HG03280 (cell line): ENCODE measurements at regions not wholly inside any gene's neighbourhood (a gene's known extent, or its start where the extent isn't known, plus 50 kb on each side); places are given as distances from the start of the nearest gene placed in this dataset.
"Not testable (repeated sequence)": the region's sequence is repeated elsewhere in the genome, so short reads cannot be mapped to it uniquely, and the experiment has no call there.

Experiments
- ATAC-seq: cut with Tn5 transposase; IDR thresholded peaks from one replicate; pipeline ENCODE4 v1.9.1; 2021; ENCODE audit warnings: mild to moderate bottlenecking, moderate library complexity; ENCODE audit not compliant: unreplicated experiment

DNA sequence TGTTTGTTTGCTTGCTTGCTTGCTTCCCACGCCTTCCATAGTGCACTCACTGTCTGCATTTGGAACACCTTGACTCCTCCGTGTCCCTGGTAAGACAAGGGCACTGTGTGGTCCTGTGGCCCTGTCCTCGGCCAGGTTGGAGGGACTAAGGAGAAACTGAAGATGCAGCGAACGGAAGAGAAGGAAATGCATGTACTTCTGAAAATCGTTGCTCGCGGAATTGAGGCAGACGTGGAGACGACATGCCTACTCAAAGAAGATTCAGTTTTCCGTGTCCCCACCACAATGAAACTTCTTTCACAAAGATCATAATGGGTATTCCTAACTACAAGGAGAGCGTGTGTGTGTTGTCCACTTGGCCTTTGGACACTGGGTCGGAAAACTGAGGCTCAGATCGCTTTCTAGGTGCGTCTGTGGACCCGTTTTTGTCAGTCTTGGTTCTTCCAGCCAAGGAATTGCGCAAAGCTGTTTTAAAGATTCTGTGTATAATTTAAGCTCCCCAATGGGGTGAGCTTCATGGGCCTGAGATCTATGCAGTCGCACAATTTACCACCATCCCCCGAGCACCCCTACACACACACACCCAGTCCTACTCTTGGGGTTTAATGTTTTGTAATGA is 120.4 kb upstream of the ZNF184 start:
- ATAC-seq = peak; percentile 17

DNA sequence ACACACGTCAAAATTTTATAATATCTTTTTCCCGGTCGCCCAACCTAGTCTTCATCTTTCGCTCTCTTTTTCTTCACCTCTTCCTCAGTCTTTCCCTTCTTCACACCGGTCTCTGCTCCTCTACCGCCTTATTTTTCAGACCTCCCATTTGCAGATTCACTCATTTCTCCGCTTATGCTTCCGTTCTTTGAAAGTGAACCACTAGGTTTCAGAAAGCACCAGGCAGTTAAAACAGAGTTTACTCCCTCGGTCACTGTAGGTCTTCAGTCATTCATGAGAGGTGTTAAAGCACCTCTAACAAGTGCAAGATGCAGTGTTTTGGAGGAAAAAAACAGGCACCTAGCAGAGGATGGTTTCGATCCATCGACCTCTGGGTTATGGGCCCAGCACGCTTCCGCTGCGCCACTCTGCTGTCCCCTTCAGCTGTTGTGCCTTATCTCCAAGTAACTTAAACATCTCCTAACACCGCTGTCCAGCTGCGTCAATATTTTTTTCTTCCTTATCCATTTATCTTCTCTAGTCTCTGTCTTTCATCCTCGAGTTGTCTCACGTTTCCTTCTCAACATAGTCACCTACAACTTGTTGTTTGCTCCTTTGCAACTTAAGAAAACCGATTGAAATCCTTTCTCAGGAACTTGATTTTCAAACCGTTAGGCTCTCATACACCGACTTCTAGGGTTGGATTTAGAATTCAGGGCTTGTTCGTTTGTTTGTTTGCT is 119.7 kb upstream of the ZNF184 start:
- ATAC-seq = peak; percentile 82

DNA sequence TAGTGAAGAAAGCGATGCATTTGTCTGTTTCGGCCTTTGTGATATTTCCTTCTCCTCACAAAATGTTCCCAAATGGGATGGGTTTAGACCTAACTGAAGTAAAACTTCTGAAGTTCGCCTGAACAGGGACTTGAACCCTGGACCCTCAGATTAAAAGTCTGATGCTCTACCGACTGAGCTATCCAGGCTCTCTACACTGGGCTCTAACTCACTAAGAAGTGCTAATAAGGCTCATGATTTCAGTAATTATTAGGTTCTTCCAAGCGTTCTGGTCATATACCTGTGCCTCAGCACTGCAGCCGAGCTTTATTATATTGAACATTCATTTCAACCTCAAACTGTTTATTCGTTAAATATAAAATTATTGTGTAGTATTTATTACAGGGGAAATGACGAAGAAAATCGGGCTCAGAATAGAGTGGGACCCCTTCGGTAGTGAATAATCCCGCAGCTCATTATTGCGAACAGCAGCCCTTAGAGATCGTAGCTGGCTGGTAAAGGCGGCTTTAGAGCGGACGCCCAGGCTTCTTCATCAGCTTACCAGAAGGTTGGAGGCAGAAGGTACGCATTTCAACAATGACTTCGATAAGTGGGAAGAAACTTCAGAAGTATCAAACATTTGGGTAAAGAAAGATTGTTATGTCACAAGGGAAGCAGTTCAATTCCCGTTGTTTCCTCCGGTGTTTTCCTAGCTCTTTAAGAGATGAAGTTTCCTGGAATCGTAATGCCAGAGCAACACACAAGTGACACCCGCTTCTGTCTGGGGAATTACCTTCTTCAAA is 119.0 kb upstream of the ZNF184 start:
- no peak for ATAC-seq

DNA sequence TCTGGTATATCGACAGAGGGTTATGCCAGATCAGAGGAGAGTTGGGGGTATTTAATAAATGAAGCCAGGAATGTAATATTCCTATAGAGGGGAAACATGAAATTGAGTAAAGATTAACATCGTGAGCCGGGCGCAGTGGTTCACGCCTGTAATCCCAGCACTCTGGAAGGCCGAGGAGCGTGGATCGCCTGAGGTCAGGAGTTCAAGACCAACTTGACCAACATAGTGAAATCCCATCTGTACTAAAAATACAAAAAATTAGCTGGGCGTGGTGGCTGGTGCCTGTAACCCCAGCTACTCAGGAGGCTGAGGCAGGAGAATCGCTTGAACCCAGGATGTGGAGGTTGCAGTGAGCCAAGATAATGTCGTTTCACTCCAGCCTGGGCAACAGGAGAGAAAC is 112.4 kb upstream of the ZNF184 start:
- ATAC-seq = not testable (repeated sequence)

DNA sequence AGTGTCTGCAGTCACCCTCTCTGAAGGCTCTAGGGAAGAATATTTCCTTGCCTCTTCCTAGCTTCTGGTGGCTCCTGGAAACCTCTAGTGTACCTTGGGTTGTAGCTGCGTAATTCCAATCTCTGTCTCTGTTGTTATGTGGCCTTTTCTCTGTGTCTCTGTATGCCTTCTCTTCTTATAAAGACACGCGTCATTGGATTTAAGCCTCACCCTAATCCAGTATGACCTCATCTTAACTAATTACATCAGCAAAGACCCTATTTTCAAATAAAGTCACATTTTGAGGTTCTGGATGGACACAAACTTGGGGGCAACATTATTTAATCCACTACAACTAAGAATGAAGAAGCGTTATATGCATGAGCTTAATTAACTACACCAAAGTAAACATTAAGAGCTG is 111.4 kb upstream of the ZNF184 start:
- no peak for ATAC-seq

DNA sequence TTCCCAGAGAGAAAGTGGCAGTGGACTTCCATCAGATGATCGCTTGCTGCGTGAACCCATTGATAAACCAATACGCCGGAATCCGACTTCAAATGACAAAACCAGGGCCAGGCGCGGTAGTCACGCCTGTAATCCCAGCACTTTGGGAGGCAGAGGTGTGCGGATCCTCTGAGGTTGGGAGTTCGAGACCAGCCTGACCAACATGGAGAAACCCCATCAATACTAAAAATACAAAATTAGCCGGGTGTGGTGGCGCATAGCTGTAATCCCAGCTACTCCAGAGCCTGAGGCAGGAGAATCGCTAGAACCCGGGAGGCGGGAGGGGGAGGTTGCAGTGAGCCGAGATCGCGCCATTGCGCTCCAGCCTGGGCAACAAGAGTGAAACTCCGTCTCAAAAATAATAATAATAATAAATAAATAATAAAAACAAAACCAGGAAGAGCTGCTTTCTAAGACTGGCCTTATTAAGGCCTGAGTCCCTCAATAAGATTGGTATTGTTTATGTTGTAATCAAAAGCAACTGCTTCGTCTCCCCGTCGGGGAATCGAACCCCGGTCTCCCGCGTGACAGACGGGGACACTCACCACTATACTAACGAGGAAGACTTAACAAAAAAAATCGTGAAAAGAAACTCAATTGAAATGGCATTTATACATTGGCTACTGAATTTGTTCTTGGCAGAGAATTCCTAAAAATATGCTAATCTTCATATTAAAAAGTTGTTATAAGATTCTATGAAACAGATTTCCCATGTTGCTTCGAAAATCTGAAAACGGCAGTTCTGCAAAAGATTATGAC is 110.2 kb upstream of the ZNF184 start:
- no peak for ATAC-seq

DNA sequence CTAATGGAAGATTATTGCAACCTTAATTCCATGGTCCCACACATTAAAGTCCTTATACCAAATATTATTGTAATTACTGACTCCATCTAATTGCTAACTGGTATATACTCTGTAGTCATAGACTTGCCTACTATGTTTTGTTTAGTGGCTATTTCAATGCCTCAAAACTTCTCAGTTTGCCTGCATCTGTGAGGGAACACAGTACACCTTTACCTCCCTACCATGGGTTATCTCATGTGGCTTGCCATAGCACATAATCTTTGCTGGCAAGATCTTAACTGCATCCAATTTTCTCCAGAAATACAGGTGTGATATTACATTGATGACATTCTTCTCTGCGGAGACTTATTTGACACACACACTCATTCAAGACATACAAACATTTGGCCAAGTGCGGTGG is 107.1 kb upstream of the ZNF184 start:
- no peak for ATAC-seq

DNA sequence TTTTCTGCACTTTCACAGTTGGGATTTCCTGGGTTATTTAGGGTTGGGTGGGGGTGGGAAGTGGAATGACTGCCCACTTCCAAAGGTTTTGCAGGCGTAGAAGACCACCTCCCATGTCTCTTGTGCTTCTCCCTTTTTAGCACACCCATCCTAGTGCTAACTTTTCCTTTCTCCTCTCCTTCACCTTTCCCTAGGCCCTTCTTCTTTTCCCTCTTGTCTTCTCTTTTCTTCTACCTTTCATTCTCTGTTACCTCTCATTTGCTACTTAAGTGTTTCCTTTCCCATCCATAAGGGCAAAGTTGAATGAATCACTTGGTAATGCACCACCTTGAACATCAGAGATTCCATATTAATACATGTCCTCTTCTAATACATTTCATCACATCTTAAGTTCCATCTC is 105.0 kb upstream of the ZNF184 start:
- no peak for ATAC-seq

DNA sequence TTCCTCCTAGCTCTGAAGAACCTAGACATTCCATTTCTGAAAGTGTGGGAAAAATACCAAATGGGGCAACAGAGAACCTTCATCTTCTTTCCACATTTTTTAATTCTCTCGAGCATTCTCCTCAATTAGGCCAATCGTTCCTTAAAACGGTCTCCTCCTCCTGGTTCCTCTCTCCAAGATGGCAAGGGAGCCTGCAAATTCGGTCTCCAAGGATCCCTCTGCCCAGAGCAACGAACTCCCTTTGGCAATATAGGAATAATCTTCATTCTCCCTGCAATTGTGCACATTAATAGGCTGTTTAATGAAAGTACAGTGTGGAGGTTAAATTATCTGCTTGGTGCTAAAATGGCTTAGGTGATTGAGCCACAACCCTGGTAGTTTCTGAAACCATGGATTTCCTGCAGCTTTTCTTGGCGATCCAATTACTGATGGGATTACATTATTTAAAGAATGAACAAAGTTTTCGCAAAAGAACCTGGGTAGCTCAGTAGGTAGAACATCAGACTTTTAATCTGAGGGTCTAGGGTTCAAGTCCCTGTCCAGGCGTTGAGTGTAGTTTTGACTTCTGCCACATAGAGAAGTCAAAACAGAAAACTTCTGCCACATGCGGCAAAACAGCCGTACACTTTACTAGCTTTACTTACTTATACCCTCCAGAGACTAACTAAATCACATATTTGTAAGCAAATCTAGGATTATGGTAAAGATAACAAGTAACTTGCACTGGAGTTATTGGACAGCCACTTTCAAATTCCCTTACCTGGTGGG is 102.9 kb upstream of the ZNF184 start:
- ATAC-seq = no peak

DNA sequence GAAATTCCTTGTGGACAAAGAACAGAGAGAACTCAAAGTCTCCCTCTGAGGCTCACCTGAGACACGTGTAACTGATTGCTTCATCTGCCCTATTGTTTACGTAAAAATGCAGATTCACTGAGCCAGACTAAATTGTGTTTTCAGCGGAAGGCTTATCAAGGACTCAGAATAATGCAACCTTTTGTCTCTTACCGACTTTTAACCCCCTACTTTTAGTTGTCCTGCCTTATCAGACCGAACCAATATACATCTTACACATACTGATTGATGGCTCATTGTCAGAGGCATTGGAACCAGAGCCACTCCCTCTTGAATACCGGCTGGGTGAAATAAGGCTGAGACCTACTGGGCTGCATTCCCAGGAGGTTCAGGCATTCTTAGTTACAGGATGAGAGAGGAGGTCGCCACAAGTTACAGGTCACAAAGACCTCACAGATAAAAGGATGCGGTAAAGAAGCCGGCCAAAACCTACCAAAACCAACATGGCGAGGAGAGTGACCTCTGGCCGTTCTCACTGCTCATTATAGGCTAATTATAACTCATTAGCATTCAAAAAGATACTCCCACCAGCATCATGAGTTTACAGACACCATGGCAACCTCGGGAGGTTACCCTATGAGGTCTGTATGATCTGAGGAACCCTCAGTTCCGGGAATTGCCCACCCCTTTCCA is 95.5 kb upstream of the ZNF184 start:
- ATAC-seq = no peak

DNA sequence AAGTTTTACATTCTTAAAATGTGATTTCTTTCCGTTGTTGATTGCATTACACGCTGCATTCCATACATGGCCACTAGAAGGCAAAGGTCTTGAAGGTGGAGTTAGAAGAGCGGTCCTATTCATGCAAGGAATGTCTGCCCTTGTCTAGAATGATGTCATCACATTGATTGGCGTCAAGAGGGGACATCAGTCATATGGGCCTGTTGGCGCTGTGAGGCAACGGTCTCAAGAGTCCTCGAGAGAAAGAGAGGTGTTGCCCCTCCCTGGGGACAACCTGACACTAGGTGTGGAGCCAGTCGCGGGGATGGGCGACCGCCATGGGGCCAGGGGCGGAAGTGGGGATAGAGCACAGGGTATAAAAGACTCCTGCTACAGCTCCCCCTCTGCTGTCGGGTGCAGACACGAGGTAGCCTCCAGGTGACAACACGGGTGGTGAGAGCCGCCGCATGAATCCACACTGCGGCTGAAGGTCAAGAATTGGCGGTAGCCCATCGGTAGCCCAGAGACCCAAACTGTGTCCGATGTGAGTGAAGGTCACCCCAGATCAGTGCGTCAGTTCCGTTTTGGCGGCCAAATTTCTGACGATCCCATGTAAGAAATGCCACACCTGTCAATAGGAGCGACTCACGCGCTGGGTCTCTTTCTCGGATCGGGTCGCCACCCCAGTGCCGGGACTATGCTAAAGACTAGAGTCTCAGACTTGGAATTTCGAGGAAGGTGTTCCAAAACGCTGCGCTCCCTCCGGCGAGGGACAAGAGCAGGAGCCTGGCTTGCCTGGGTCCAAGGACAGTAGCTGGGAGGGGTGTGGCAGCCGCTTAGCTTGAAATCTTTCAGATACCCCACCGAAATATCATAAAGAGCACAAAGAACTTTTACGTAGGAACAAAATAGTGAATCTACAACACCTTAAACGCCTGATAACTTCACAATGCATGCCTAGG is 93.2 kb upstream of the ZNF184 start:
- no peak for ATAC-seq

DNA sequence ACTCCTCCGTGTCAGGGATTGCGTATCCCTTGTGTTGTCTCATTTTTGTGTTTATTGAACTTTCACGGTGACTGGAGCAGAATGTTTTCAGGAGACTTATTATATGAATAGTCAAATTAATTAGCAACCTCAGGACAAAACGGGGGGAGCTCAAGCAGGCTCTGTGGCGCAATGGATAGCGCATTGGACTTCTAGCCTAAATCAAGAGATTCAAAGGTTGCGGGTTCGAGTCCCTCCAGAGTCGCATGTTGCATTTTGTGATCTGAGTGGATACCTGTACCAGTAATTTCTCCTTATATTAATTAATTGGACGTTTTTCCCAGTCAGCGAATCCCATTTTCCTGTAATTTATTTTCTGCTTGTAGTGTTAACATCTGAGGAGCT is 89.1 kb upstream of the ZNF184 start:
- ATAC-seq = no peak

DNA sequence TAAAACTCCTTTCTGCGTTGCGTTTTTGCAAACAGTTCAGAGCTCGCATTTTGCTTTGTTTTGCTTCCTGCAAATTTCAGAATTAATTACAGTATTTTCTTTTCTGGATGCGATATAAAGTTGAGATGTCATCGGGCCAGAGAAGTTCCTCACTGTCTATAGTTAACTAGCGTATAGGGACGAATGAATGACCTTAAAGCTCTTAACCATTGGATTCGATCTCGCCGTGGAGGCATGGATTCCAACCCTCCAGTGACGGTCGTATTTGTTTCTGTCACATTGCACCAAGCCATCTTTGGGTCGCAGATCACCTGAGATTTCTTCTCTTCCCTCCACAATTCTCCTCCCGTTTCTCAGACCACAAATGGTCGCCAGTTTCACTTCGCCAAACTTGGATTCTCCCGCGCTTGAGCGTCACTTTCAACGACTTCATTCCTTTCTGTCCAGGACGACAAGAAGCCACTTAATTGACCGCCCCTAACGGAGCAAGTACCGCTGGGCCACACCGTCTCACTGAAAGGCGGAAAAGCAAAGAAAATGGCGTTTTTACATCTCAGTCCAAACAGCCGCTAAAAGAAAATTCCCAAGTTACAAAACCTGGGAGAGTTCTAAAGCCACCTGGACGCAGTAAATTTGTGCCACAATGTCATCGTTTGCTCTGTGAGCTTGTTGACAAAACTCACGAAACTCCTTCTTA is 85.3 kb upstream of the ZNF184 start:
- ATAC-seq = no peak

DNA sequence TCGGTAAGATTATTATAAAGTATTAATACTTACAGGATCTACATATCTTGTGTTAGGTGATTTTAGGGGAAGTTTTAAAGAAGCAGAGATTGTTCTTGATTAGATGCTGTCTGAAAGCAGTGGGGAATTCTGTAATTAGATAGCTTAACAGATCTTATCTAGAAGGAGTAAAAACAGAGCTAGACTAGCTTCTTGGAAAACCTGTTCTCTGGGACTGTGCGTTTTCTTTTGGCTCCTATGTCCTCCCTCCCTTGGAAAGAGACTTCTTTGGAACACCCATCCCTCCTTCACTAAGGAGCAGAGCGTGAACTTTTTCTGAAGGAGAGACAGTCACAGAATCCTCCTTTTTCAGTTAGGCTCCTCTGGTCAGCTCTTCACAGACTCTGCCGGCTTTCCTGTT is 83.5 kb upstream of the ZNF184 start:
- ATAC-seq = no peak

DNA sequence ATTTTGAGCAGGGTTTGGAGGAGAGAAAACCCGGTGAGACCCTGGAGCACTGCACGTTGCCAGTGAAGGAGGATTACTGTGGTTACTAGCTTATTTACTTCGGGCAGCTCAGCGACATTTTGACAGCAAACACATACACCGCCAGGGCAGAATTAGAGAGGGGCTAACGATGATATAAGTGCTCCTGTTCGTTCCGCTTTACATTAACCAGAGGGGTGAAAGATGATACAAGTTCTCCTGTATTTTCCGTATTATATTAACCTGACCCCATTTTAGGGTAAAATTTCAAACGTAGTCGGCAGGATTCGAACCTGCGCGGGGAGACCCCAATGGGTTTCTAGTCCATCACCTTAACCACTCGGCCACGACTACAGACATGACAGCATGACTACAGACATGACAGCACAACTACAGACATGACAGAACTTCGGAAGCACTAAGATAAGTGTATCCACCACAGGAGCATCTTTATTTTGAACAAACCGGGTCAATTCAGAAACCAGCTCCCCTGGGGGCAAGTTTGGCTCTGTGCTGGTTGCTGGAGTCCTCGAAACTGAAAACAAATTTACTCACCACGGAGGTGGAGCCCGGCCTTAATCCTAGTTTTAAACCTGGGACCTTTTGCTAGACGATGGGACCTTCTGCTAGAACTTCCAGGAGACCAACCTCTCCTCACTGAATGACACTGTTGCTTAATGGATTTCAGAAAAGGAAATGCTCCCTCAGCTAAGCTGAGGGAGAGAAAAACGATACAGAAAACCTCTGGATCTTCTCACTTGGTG is 80.4 kb upstream of the ZNF184 start:
- ATAC-seq = no peak

DNA sequence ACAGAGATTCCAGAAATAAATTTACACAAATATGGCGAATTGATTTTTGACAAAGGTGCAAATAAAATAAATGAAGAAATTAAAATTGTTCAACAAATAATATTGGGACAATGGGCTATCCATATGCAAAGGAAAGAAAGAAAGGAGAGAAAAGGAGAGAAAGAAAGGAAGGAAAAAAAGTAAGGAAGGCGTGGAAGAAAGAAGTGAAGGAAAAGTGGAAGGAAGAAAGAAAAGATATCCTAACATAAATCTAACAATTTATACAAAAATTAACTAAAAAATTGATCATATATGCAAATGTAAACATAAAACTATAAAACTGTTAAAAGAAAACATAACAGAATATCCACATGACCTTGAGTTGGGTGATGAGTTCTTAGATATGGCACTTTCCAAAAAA is 78.7 kb upstream of the ZNF184 start:
- ATAC-seq = no peak

DNA sequence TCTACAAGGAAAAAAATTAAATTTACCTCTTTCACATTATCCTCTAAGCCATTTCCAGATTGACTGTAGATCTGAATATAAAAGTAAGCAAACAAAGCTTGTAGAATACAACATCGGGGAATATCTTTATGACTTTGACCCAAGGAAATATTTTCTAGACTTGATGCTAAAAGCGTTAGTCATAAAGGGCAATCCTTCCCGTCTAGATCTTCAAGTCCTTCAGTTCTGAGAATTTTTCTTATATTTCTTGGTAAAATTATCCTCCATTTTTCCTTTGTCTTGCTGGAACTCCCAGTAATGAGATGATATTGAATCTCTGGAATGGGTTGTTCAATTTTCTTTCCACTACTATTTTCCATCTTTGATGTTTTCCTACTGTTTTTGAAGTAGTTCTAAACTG is 77.8 kb upstream of the ZNF184 start:
- no peak for ATAC-seq

DNA sequence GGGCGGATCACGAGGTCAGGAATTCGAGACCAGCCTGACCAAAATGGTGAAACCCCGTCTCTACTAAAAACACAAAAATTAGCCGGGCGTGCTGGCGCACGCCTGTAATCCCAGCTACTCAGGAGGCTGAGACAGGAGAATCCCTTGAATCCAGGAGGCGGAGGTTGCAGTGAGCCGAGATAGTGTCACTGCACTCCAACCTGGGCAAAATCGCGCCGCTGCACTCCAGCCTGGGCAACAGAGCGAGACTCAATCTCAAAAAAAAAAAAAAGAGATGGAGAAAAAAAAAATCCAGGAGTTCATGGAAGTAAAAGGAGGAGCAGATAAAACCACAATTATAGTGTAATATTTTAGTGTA is 76.3 kb upstream of the ZNF184 start:
- not testable (repeated sequence) for ATAC-seq
